ENCODE measurements at regions not wholly inside any gene's neighbourhood (a gene's known extent, or its start where the extent isn't known, plus 50 kb on each side); places are given as distances from the start of the nearest gene placed in this dataset.

GRCh38 chr1:239016337-239016736, 370.0 kb upstream of the CHRM3 start:
- TF ChIP-seq SMC3 (IDR thresholded peaks at IDR 0.05), result no peak
- TF ChIP-seq, protein P1, sequence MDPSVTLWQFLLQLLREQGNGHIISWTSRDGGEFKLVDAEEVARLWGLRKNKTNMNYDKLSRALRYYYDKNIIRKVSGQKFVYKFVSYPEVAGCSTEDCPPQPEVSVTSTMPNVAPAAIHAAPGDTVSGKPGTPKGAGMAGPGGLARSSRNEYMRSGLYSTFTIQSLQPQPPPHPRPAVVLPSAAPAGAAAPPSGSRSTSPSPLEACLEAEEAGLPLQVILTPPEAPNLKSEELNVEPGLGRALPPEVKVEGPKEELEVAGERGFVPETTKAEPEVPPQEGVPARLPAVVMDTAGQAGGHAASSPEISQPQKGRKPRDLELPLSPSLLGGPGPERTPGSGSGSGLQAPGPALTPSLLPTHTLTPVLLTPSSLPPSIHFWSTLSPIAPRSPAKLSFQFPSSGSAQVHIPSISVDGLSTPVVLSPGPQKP (IDR thresholded peaks at IDR 0.05; ENCODE audit: low read depth, low read length), result no peak
- TF ChIP-seq EP300 (IDR thresholded peaks at IDR 0.05), result no peak
- TF ChIP-seq HOXB13 (CRISPR knock-in tag; IDR thresholded peaks at IDR 0.05; ENCODE audit: low read depth), result no peak
- no peak for TF ChIP-seq JUN (IDR thresholded peaks at IDR 0.05)
- no peak for TF ChIP-seq CTCF (IDR thresholded peaks at IDR 0.05)
- TF ChIP-seq MAX (IDR thresholded peaks at IDR 0.05), result no peak
- TF ChIP-seq CBX8 (IDR thresholded peaks at IDR 0.05), result no peak
- TF ChIP-seq EHMT2 (IDR thresholded peaks at IDR 0.05; ENCODE audit: low read depth), result no peak
- TF ChIP-seq CHD2 (IDR thresholded peaks at IDR 0.05; ENCODE audit: low read length, partially characterized antibody), result no peak
- TF ChIP-seq, protein P2, sequence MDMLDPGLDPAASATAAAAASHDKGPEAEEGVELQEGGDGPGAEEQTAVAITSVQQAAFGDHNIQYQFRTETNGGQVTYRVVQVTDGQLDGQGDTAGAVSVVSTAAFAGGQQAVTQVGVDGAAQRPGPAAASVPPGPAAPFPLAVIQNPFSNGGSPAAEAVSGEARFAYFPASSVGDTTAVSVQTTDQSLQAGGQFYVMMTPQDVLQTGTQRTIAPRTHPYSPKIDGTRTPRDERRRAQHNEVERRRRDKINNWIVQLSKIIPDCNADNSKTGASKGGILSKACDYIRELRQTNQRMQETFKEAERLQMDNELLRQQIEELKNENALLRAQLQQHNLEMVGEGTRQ (IDR thresholded peaks at IDR 0.05), result no peak
- no peak for TF ChIP-seq POLR2AphosphoS2 (conservative IDR thresholded peaks at IDR 0.05; ENCODE audit: low read length)
